Dedifferentiated amniotic fluid mesenchymal stem cell (primary cell): ENCODE measurements at regions not wholly inside any gene's neighbourhood (a gene's known extent, or its start where the extent isn't known, plus 50 kb on each side); places are given as distances from the start of the nearest gene placed in this dataset.

Experiments used
- DNase-seq: peaks from one replicate; pipeline ENCODE4 v3.0.0-alpha.2; 2016; ENCODE audit errors: extremely low spot score

DNA sequence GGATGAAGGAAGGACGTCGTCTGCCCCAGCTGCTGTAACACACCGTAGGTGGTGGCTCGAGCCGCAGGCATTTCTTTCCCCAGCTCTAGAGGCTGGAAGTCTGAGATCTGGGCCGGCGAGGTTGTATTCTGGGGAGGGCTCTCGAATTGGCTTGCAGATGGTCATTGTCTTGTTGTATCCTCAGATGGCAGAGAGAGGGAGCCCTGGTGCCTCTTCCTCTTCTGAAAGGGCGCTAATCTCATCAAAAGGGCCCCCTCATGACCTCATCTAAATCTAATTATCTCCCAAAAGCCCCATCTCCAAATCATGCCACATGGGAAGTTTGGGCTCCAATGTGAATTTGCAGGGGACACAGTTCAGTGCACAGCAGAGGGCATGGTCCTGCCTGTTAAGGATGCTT, 109.0 kb downstream of the SIK1 start:
- DNase-seq = no peak

DNA sequence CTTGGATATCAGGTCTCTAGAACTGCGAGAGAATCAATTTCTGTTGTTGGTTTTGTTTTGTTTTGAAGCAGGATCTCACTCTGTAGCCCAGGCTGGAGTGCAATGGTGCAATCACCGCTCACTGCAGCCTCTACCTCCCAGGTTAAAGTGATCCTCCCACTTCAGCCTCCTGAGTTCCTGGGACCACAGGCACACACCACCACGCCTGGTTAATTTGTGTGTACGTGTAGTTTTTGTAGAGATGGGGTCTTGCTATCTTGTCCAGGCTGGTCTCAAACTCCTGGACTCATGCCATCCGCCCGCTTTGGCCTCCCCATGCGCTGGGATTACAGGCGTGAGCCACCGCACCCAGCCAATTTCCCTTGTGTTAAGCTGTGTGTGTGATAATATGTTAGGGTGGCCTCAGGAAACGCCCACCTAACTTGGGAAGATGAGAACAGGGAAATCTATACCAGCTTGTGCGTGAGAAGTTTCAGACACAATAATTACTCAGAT, 109.6 kb downstream of the SIK1 start:
- DNase-seq = no peak

DNA sequence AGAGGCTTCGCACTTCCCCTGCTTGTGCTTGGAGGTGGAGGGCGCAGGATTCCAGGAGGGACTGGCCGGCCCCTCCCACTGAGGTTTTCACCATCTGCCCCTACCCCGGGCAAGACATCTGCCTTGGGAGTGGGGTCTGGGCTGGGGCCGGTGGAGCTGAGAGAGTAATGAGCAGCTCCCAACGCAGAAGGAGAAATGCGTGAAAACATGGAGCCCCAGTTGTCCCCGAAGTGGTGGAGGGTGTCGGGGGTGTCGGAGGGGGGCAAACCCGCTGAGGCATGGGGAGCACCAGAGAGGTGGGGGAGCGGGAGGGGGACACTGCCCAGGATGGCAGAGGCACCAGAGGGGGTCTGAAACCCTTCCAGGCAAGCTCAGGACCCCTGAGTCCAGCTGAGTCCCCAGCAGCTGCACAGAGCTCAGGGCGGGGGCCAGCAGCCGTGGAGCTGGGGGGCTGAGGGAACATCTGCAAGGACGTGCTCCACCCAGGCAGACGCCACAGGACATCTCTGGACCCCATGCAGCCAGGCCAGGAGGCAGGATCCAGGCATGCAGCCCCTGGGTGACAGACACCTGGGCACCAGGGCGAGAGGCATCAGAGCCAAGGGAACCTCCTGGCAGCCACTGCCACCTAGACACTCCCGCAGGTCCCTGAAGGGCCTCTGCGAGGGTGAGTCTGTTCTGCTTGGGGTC, 110.6 kb downstream of the SIK1 start:
- no peak for DNase-seq

- no peak for DNase-seq
Observed at GRCh38 chr21:43315244-43316137, 111.4 kb downstream of the SIK1 start.

GRCh38 chr21:43313939-43314405, 113.0 kb downstream of the SIK1 start:
- no peak for DNase-seq

GRCh38 chr21:43313221-43313938, 113.6 kb downstream of the SIK1 start:
- DNase-seq = no peak

- DNase-seq = no peak
Observed at GRCh38 chr21:43312751-43313169, 114.2 kb downstream of the SIK1 start.

GRCh38 chr21:43312011-43312410, 114.9 kb downstream of the SIK1 start:
- no peak for DNase-seq

DNA sequence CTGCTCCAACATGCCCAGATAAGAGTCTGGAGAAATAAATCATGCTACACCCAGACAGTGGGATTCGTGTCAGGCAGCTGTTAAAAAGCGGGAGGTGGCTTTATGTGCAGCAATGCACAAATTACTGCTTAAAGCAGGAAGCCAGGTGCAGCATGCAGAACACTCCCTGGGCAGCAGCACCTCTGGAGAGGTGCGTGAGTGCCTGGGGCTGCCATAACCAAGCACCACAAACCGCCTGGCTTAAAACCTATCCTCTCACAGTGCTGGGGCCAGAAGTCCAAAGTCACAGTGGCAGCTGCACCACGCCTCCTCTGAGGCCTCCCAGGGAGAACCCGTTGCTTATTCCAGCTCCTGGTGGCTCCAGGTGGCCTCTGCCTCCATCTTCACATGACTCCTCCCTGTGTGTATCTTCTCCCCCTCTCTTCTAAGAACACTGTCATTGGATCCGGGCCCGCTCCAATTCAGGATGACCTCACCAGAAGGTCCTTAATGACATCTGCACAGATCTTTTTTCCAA, 115.6 kb downstream of the SIK1 start:
- DNase-seq = no peak

DNA sequence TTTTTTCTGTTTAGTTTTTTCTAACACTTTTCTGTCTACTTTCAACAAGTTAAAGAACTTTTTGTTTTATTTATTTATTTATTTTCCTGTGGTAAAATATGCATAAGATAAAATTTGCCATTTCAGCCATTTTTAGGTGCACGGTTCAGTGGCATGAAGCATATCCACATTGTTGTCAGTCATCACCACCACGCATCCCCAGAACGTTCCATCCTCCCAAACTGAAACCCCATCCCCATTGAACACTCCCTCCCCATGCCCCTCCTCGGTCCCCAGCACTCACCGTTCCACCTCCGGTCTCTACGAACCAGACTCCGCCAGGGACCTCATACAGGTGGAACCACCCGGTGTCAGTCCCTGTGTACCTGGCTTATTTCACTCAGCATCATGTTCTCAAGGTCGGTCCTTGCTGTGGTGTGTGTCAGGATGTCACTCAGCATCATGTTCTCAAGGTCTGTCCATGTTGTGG, 118.1 kb downstream of the SIK1 start:
- no peak for DNase-seq

DNA sequence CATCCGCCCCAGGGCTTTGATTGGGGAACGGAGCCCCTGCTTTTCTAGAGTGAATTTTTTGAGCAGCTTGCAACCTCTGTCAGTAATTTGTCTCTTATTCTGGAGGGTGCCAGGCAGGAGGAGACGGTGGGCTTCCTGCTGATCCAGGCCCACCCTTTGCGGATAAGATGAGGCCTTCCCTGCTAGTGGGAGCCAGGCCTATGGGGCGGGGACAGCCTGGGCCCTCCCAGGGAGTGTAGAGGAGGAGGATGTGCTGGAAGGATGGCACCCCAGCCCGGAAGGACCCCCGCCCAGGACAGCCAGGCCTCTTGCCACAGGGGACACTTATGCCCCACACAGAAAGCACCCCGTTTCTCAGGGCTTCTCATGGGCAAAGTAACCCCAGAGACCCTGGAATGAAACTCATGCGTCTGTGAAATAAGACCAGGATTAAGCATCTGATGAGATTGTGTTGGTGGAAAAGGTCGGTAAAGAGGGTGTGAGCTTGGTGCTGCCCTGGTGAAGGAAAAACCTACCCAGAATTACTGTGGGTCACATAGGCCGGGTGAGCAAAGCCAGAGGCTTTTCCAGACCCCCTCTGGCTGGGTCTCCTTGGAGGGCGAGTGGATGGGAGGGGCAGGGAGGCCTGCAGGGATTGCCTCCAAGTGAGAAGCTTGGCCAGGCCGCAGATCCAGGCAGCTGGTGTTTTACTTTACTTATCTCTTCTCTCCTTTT, 118.7 kb downstream of the SIK1 start:
- DNase-seq = no peak

GRCh38 chr21:43307677-43308070, 119.3 kb downstream of the SIK1 start:
- DNase-seq = no peak

DNA sequence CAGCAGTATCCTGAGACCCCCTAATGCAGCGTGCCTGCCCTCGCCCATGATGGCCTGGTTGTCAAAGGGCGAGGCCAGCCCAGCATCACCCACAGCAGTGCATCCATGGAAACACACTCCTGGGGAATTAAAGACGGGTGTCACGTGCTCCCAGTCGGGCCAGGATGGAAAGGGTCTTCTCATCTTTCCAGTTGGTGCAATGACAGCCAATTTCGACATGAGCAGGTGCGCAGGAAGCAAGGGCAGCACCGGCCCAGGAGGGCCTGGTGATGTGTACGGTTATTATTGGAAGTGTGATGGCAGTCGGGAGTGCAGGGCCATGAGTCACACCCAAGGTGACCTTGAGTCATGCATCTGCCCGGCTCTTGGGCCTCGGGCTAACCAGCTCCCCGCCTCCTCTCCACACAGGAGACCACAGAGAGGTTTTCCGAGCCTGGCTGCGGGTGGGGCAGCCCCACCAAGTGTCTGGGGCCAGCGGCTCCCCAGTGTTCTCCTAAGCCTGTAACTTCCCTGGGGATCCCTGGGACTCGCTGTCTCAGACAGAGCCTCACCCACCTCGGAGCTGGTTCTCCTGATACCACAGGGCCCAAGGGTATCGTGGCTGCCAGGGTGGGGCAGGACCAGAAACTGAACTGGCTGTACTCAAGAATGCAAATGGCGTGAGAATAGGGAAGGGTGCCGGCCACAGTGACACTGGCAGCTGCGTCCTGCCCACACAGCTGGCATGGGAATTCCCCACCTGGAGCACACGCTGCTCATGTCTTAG, 119.8 kb downstream of the SIK1 start:
- DNase-seq = no peak

- DNase-seq = no peak
Observed at GRCh38 chr21:43306391-43306790, 120.5 kb downstream of the SIK1 start.

DNA sequence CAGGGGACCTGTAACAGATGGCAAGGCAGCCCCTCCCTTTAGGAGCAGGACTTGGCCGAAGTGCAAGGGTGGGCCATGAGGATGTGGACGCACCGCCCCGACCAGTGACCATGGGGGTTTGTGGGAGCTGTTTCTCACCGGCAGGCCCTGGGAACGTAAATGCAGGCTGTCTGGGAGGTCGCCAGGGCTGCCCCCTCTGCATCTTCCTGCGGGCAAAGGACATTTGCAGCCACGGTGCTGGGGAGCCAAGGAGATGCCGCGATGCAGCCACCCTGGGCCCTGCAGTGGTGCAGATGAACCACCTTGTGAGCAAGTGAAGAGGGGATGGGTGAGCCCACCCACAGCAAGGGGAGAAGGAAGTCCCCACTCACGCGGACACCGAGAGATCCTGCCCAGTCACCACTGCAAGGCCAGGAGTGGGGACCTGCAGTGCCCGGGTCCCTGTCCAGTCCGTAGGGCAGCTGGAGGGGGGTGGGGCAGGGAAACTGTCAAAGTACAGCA, 121.1 kb downstream of the SIK1 start:
- DNase-seq = no peak

DNA sequence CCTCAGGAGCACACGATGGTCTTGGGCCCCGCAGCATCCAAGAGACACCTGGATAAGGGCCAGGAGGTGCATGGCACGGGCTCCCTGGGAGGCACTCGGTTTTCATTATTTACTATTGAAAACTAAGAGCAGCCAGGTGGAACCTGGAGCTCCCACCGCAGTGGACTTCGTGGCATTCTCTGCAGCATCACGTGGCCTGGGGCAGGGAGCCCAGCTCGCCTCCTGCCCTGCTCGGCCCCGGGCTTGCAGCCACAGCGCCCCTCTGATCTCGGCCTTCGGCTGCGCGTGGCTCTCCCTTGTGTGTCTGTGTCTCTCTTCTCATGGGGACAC, 121.6 kb downstream of the SIK1 start:
- no peak for DNase-seq

DNA sequence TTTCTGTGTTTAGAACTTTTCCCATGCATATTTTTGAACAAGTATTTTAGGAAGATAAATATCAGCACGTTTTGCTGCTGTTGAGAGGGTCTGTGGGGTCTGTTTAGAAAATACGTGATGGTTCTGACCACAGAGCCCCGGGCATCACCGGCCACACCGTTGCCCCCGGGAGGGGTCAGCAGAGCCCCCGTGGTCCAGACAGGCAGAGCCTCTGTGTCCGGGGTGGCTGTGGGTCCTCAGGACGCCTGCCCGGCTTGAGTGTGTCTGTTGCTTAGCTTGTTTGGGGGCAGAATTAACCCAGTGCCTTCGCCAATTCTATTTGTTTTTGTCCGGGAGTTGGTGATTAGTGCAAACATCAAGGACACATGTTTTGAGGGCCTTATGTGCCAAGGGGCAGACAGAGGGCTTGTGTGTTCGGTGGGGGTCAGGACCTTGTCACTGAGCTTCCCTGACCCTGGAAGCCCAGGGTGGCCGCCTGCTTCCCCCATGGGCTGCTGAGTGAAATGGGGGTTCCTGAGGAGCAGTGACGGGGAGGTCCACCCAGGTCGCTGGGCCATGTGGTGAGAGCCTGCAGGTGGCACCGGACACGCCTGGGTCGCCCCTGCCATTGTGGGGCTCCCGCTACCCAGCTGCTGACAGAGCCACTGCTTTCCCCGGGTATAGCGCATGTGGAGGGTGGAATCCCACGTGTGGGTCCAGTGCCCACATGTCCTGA, 122.2 kb downstream of the SIK1 start:
- no peak for DNase-seq

DNA sequence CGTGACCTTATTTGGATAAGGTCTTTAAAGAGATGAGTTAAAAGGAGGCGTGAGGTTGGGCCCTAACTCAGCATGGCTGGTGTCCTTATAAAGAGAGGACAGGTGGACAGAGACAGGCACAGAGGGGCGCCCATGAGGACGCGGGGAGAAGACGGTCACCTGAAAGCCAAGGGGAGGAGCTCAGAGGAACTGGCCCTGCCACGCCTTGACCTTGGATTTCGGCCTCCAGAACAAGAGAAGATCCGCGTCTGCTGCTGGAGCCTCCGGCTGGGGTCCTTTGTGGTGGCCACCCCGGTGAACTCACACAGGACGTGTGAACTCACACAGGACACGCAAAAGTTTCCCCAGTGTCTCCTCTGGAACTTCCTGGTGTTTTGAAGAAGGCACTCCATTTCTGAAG, 122.7 kb downstream of the SIK1 start:
- DNase-seq = no peak

DNA sequence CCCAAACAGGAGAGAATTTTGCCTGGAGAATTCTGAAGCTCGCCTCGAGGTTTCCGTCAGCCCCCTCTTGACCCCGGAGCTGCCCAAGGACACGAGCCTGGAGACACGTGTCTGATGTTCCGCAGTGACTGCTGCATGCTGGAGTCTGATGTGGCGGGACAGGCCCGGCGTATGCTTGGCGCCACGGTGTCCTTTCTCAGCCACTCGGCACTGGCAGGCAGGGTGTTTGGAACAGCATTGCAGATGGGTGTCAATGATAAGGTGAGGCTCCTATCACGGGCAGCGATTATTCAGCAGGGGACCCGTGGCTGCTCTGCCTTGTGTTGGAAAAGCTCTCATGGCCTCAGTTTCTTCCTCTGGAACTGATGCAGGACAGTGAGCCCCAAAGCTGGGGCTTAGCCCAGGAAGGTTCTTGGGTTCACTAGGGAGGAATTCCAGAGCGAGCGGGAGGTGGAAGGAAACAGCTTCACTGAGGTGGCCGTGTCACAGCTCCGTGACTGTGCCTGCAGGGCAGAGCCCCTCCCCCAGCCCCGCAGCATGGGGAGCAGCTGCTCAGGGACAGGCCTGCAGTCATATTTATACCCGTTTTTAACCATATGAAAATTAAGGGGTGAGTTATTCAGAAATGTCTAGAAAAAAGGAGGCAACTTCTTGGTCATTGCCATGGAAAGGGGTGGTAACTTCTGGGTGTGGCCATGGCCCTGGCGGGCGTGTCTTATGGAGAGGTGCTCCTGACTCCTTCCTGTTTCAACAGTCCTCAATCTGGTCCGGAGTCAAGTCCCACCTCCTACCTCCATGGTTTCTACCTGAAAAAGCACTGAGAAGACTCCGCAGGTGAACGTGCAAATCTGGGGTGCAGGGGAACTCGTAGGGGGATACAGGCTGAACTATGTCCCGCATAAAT, 123.4 kb downstream of the SIK1 start:
- no peak for DNase-seq
